Activated CD4-positive, alpha-beta memory T cell treated with anti-CD3 and anti-CD28 coated beads for 36 hours (primary cell): ENCODE measurements at regions not wholly inside any gene's neighbourhood (a gene's known extent, or its start where the extent isn't known, plus 50 kb on each side); places are given as distances from the start of the nearest gene placed in this dataset.
"Not testable (repeated sequence)": the region's sequence is repeated elsewhere in the genome, so short reads cannot be mapped to it uniquely, and the experiment has no call there.

Experiments used
- CTCF ChIA-PET: fragments of 350-600 bp; sonication (Branson Sonifier 250); formaldehyde crosslinking; loops from one replicate; lab custom pipeline; 2021; ENCODE audit warnings: antibody characterized with exemption, inconsistent platforms; lab: Charles Lee
- POLR2A ChIA-PET: fragments of 350-600 bp; sonication (Branson Sonifier 250); formaldehyde crosslinking; loops from one replicate; lab custom pipeline; 2021; ENCODE audit warnings: antibody characterized with exemption; lab: Charles Lee
- DNase-seq: peaks from one replicate; pipeline ENCODE4 v3.0.0-alpha.2; 2020
- H3K27ac Mint-ChIP-seq: one replicate; pipeline ENCODE4 v1.8.0; 2021; ENCODE audit warnings: mixed read lengths
- H3K27me3 Mint-ChIP-seq: one replicate; pipeline ENCODE4 v1.8.0; 2021; ENCODE audit warnings: mixed read lengths
- H3K36me3 Mint-ChIP-seq: one replicate; pipeline ENCODE4 v1.8.0; 2021; ENCODE audit warnings: mixed read lengths
- H3K4me1 Mint-ChIP-seq: one replicate; pipeline ENCODE4 v1.8.0; 2021; ENCODE audit warnings: low read depth, mixed read lengths
- H3K4me3 Mint-ChIP-seq: one replicate; pipeline ENCODE4 v1.8.0; 2021; ENCODE audit warnings: mild to moderate bottlenecking, mixed read lengths
- H3K9me3 Mint-ChIP-seq: one replicate; pipeline ENCODE4 v1.8.0; 2021; ENCODE audit warnings: mixed read lengths
- intact Hi-C: fragments of 100-400 bp; cut with micrococcal nuclease; formaldehyde crosslinking; loops from one replicate; pipeline ENCODE4 v1.15.1; 2023

GRCh38 chr6:155813548-155813947 is 357.9 kb upstream of the NOX3 start:
- no peak for DNase-seq
- ChIA-PET CTCF (no interaction called here), POLR2A (no interaction called here)
- H3K4me3 Mint-ChIP-seq, result no peak overlapping the region
- intact Hi-C loops, result no loop called here
- H3K36me3 Mint-ChIP-seq, result no peaks in the 10 kb centered on the region
- no peak overlapping the region for H3K27ac Mint-ChIP-seq
- H3K9me3 Mint-ChIP-seq, result no peaks in the 10 kb centered on the region
- no peaks in the 10 kb centered on the region for H3K4me1 Mint-ChIP-seq
- no peaks in the 10 kb centered on the region for H3K27me3 Mint-ChIP-seq

DNA sequence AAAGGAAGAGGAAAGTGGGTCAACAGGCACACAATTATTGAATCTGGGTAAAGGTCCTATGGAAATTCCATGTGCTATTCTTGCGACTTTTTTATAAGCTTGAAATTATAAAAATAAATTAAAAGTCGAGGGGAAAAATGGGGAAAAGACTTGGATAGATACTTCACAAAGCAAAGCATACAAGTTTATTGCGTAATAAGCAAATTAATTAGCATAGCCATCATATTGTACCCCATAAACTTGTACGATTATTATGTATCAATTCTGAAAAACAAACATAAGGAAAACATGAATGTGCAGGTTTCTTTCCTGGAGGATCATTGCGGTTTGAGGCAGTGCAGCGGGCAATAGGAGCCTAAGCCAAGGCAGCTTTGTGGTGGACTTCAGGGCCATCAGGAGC is 351.6 kb upstream of the NOX3 start:
- Mint-ChIP-seq H3K4me1 (no peaks in the 10 kb centered on the region), H3K27ac (no peak overlapping the region), H3K4me3 (no peak overlapping the region), H3K27me3 (no peaks in the 10 kb centered on the region), H3K36me3 (no peaks in the 10 kb centered on the region), H3K9me3 (no peaks in the 10 kb centered on the region)
- POLR2A ChIA-PET, result no interaction called here
- CTCF ChIA-PET, result no interaction called here
- DNase-seq, result no peak
- intact Hi-C loops, result no loop called here

GRCh38 chr6:155801046-155801445 is 345.4 kb upstream of the NOX3 start:
- Mint-ChIP-seq H3K27me3 (no peaks in the 10 kb centered on the region), H3K36me3 (no peaks in the 10 kb centered on the region), H3K4me1 (no peaks in the 10 kb centered on the region), H3K4me3 (no peak overlapping the region), H3K27ac (no peak overlapping the region), H3K9me3 (no peaks in the 10 kb centered on the region)
- intact Hi-C loops, result no loop called here
- DNase-seq, result no peak
- POLR2A ChIA-PET, result no interaction called here
- CTCF ChIA-PET, result no interaction called here

DNA sequence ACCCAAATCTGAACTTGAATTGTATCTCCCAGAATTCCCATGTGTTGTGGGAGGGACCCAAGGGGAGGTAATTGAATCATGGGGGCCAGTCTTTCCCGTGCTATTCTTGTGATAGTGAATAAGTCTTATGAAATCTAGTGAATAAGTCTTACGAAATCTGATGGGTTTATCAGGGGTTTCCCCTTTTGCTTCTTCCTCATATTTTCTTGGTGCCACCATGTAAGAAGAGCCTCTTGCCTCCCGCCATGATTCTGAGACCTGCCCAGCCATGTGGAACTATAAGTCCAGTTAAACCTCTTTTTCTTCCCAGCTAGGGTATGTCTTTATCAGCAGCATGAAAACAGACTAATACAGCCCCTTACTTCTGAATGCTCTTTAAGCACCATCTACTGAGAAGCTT is 343.2 kb upstream of the NOX3 start:
- H3K36me3 Mint-ChIP-seq, H3K4me1 Mint-ChIP-seq, H3K27ac Mint-ChIP-seq, H3K27me3 Mint-ChIP-seq, DNase-seq, H3K4me3 Mint-ChIP-seq, POLR2A ChIA-PET, intact Hi-C loops, H3K9me3 Mint-ChIP-seq, CTCF ChIA-PET: not testable (repeated sequence)

DNA sequence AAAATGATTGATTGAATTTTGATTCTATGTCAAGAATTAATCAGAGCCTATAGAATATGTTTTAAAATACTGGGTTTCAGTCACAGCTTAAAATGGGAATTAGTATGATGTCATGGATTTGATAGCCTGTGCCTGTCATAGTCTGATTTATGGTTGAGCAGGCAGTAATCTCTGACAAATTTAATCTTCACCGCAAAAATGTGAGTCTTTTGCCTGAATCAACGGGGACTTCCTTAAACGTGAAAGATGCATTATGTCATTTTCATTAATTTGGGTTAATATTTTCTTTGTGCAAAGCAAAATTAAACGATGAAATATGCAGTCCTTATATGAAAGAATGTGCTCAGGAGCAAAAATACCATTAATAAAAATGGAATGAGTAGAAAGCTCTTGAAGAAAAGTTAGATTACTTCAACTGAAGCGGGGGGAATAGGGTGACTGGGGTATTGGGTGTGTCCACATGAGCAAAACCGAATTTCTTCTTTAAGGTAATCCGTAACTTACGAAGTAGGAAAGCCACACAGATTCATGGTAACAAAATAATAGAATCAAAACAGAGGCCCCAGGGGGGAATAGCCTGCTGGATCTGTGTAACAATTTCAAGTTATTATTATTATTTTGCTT is 339.6 kb upstream of the NOX3 start:
- Mint-ChIP-seq H3K4me3 (no peak overlapping the region), H3K27me3 (no peaks in the 10 kb centered on the region), H3K36me3 (no peaks in the 10 kb centered on the region), H3K4me1 (no peaks in the 10 kb centered on the region), H3K27ac (no peak overlapping the region), H3K9me3 (no peaks in the 10 kb centered on the region)
- intact Hi-C loops, result no loop called here
- DNase-seq, result no peak
- ChIA-PET POLR2A (no interaction called here), CTCF (no interaction called here)

DNA sequence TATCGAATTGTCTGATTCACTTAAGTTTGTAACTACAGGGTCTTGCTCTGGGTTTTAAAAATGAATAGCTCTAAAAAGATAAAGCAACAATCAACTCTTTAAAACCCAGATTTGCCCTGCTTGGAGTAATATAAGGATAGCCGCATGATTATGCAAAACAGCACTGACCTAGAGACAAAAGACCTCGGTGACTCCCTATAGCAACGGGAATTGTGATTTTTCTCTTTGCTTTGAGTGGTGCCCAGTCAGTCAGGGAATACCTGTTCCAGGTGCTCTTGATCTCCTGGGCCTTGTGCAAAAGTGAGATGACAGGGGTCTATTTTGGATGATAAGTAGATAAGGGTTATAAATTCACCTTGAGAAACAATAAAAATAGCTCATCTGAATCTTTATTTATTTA is 336.3 kb upstream of the NOX3 start:
- Mint-ChIP-seq H3K36me3 (no peaks in the 10 kb centered on the region), H3K4me1 (no peaks in the 10 kb centered on the region), H3K4me3 (no peak overlapping the region), H3K27ac (no peak overlapping the region), H3K27me3 (no peaks in the 10 kb centered on the region), H3K9me3 (no peaks in the 10 kb centered on the region)
- intact Hi-C loops, result no loop called here
- POLR2A ChIA-PET, result no interaction called here
- CTCF ChIA-PET, result no interaction called here
- no peak for DNase-seq

DNA sequence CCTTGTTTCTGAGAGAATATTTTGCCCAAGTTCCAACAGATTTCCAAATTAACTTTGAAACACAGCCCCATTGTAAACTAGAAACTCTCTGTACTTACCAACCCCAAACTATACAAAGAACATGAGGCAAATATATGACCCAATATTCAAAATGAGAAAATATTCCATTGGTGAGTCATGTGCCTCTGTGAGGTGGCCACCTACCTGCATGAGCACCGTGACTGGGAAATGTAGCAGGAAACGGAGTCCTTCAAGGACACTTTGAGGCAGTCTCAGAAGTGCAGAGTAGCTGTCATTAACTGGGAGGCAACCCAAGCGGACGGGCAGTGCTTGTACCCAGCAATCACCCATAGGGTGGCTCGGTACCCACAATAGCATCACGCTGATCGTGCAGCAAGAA is 335.5 kb upstream of the NOX3 start:
- Mint-ChIP-seq H3K4me3 (no peak overlapping the region), H3K36me3 (no peaks in the 10 kb centered on the region), H3K4me1 (no peaks in the 10 kb centered on the region), H3K9me3 (no peaks in the 10 kb centered on the region), H3K27me3 (no peaks in the 10 kb centered on the region), H3K27ac (no peak overlapping the region)
- intact Hi-C loops, result no loop called here
- CTCF ChIA-PET, result no interaction called here
- DNase-seq, result no peak
- POLR2A ChIA-PET, result no interaction called here

GRCh38 chr6:155787168-155787567 is 331.5 kb upstream of the NOX3 start:
- POLR2A ChIA-PET, result interaction anchor here (1.1 kb wide), 1 partner anchor 73 kb away, joined by 3 read pairs; no protein-coding TSS in a partner anchor
- no peak for DNase-seq
- no peaks in the 10 kb centered on the region for H3K9me3 Mint-ChIP-seq
- no peaks in the 10 kb centered on the region for H3K36me3 Mint-ChIP-seq
- H3K27me3 Mint-ChIP-seq, result no peaks in the 10 kb centered on the region
- CTCF ChIA-PET, result no interaction called here
- H3K27ac Mint-ChIP-seq, result no peak overlapping the region
- intact Hi-C loops, result no loop called here
- no peak overlapping the region for H3K4me3 Mint-ChIP-seq
- no peaks in the 10 kb centered on the region for H3K4me1 Mint-ChIP-seq

- no peaks in the 10 kb centered on the region for H3K4me1 Mint-ChIP-seq
- H3K9me3 Mint-ChIP-seq, result no peaks in the 10 kb centered on the region
- intact Hi-C loops, result no loop called here
- CTCF ChIA-PET, result no interaction called here
- POLR2A ChIA-PET, result no interaction called here
- no peaks in the 10 kb centered on the region for H3K36me3 Mint-ChIP-seq
- no peak overlapping the region for H3K4me3 Mint-ChIP-seq
- no peak for DNase-seq
- H3K27ac Mint-ChIP-seq, result no peak overlapping the region
- no peaks in the 10 kb centered on the region for H3K27me3 Mint-ChIP-seq
Measured at GRCh38 chr6:155786528-155786927, 330.9 kb upstream of the NOX3 start.

DNA sequence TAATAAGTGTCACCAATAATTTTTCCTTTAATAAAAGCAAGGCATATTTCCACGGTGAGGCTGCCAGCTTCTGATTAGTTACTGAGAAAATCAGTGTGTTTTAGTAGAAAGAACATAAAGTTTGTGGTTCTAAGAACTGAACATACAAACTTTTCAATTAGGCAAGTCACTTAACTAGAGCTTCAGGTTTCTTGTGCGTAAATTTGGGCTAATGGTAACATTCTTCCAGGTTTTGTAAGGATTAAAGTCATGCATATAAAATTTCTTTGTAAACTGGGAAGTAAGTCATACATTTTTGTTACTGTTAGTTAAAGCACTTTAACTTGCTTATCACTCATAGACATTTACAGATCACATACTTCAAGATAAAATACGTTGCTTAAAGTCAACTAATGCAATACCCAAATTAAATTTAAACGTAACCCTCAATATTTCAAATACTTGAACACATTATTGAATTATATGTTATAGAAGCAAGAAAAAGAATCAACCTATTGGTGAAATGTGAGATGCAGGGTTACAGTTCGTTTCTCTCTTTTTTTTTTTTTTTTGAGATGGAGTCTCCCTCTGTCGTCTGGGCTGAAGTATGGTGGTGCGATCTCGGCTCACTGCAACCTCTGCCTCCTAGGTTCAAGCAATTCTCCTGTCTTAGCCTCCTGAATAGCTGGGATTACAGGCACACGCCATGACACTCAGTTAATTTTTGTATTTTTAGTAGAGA is 327.3 kb upstream of the NOX3 start:
- no peaks in the 10 kb centered on the region for H3K4me1 Mint-ChIP-seq
- no peak overlapping the region for H3K27ac Mint-ChIP-seq
- DNase-seq, result no peak
- ChIA-PET CTCF (no interaction called here), POLR2A (no interaction called here)
- no peaks in the 10 kb centered on the region for H3K36me3 Mint-ChIP-seq
- H3K4me3 Mint-ChIP-seq, result no peak overlapping the region
- no peaks in the 10 kb centered on the region for H3K9me3 Mint-ChIP-seq
- intact Hi-C loops, result no loop called here
- H3K27me3 Mint-ChIP-seq, result no peaks in the 10 kb centered on the region

DNA sequence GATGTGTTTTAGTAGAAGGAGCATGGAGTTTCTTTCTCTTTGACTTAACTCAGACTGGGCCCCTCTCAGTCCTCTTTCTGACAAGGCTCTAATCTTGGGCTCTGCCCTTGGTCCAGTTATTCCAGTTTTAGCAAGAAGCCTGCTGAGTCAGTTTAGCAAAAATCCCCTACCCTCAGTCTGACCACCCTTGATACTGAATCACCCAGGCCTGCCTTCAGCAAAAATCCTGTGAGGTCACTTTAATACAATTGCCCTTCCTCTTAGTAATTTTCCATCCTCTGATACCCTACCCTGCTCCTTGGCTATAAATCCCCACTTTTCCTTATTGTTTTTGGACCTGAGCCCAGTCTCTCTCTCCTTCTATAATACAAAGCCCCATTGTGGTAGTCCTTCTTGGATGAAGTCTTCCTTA is 326.7 kb upstream of the NOX3 start:
- H3K27me3 Mint-ChIP-seq, result no peaks in the 10 kb centered on the region

GRCh38 chr6:155779456-155779855 is 323.8 kb upstream of the NOX3 start:
- DNase-seq, result no peak
- Mint-ChIP-seq H3K36me3 (peaks cover 1% of the 10 kb centered on the region), H3K27ac (no peak overlapping the region), H3K4me1 (no peaks in the 10 kb centered on the region), H3K27me3 (no peaks in the 10 kb centered on the region), H3K4me3 (no peak overlapping the region), H3K9me3 (no peaks in the 10 kb centered on the region)
- ChIA-PET POLR2A (no interaction called here), CTCF (no interaction called here)
- intact Hi-C loops, result no loop called here

More for the DNA sequence above, 326.7 kb upstream of the NOX3 start:
- ChIA-PET POLR2A (no interaction called here), CTCF (no interaction called here)
- H3K4me1 Mint-ChIP-seq, result no peaks in the 10 kb centered on the region
- no peaks in the 10 kb centered on the region for H3K9me3 Mint-ChIP-seq
- intact Hi-C loops, result no loop called here
- no peak overlapping the region for H3K4me3 Mint-ChIP-seq
- DNase-seq, result no peak
- H3K27ac Mint-ChIP-seq, result no peak overlapping the region
- no peaks in the 10 kb centered on the region for H3K36me3 Mint-ChIP-seq

- Mint-ChIP-seq H3K27me3 (no peaks in the 10 kb centered on the region), H3K4me1 (no peaks in the 10 kb centered on the region), H3K4me3 (no peak overlapping the region), H3K9me3 (no peaks in the 10 kb centered on the region), H3K36me3 (peaks cover 1% of the 10 kb centered on the region), H3K27ac (no peak overlapping the region)
- CTCF ChIA-PET, result no interaction called here
- intact Hi-C loops, result no loop called here
- DNase-seq, result no peak
- POLR2A ChIA-PET, result no interaction called here
Measured at GRCh38 chr6:155778336-155778735, 322.7 kb upstream of the NOX3 start.
